SHP77 treated with DMSO at 0.1 percent for 48 hours (cell line): ENCODE measurements at regions not wholly inside any gene's neighbourhood (a gene's known extent, or its start where the extent isn't known, plus 50 kb on each side); places are given as distances from the start of the nearest gene placed in this dataset.

Experiments
- DNase-seq: peaks from one replicate; lab custom pipeline; 2025; lab: John Stamatoyannopoulos, UW

- DNase-seq: no peak
These were observed 133.0 kb downstream of the C9orf50 start for GRCh38 chr9:129487658-129488483.

GRCh38 chr9:129486756-129487657, 133.9 kb downstream of the C9orf50 start:
- DNase-seq: no peak

DNA sequence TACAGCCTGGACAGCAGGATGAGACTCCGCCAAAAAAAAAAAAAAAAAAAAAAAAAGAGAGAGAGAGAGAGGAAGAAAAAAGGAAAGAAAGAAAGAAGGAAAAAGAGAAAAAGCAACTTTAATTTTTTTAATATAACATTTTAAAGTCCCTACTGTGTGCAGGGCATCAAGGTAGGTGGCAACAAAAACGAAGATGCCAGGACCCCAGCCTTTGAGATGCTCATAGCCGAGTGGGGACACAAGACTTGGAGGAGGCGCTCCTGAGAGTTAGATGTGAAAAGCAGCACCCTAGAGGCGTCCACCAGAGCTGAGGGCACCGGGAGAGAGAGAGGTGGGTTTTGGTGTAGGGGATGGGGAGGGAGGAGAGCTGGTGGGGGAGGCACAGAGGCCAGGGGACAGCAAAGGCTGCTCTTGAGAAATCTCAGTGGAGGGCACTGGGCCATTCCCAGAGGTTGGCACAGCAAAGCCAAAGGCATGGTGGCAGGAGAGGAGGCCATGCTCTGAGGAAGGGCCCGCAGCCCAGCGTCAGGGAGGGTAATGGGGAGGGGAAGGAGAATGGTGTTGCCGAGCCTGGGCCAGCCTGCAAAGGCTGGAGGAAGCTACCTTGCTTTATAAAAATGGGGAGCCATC, 135.6 kb downstream of the C9orf50 start:
- DNase-seq: no peak

- DNase-seq: no peak
These were observed 136.4 kb downstream of the C9orf50 start for GRCh38 chr9:129484352-129485000.

GRCh38 chr9:129483415-129484351, 137.2 kb downstream of the C9orf50 start:
- no peak for DNase-seq

GRCh38 chr9:129482521-129483414, 138.1 kb downstream of the C9orf50 start:
- DNase-seq: no peak

- no peak for DNase-seq
These were observed 138.9 kb downstream of the C9orf50 start for GRCh38 chr9:129481810-129482511.

GRCh38 chr9:129481424-129481809, 139.5 kb downstream of the C9orf50 start:
- no peak for DNase-seq

DNA sequence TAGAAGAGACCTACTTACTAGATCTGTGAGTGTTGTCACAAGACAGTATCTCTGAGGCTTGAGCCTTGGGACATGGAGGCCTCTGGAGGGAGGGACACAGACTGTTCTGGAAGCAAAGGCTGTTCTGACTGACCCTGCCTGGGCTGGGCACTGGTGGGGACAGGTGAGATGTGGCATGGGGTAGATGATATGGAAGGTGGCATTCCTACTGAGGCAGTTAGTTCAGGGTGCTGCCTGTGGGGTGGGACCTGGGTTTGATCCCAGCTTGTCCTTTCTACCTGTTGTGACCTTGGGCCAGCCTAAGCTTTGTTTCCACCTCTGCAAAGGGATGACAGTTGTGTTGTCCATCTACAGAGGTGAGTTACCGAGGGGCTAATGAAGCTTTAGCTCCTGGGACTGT, 140.2 kb downstream of the C9orf50 start:
- DNase-seq: no peak

- no peak for DNase-seq
These were observed 140.7 kb downstream of the C9orf50 start for GRCh38 chr9:129480227-129480626.

GRCh38 chr9:129479631-129480011, 141.3 kb downstream of the C9orf50 start:
- no peak for DNase-seq

GRCh38 chr9:129478961-129479630, 141.8 kb downstream of the C9orf50 start:
- no peak for DNase-seq

DNA sequence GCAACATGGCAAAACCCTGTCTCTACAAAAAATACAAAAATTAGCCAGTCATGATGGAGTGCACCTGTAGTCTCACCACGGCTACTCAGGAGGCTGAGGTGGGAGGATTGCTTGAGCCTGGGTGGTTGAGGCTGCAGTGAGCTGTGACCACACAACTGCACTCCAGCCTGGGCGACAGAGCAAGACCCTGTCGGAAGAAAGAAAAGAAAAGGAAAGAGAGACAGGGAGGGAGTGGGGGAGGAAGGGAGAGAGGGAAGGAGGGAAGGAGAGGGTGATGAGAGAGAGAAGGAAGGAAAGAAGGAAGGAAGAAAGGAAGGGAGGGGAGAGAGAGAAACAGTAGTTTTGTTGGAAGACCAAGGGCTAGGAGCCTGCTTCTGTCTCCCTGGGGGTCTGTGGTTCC, 142.4 kb downstream of the C9orf50 start:
- no peak for DNase-seq

- DNase-seq: no peak
These were observed 143.9 kb downstream of the C9orf50 start for GRCh38 chr9:129476821-129477611.

DNA sequence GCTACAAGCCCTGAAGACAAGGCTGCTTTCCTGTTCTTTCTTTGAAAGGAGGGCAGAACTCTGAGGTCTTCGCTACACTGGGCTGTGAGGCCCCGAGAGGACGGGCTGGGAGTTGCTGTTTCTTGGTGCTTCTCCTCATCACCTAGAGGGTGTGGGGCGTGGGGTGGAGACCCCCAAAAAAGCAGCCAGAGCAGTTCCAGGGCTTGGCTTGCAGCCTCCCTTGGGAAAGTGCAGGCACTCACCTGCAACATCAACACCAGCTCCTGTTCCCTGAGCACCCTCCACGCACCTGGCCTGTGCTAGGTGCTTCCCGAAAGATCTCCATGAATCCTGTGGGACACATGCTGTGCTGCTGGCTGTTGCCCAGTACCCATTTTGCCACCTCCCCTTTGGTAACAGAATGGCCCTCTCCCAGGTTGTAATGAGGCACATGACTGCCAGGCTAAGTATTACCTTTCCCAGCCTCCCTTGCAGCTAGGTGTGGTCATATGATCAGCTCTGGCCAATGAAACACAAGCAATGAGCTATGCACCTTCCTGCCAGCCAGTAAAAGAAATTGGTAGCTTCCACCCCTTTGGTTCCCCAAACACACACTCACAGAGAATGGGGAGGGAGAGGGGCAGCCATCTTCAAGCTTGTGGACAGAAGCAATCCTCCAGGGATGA, 146.0 kb downstream of the C9orf50 start:
- no peak for DNase-seq

- DNase-seq: no peak
These were observed 147.2 kb downstream of the C9orf50 start for GRCh38 chr9:129473523-129474244.

- DNase-seq: no peak
These were observed 148.2 kb downstream of the C9orf50 start for GRCh38 chr9:129472651-129473102.
